ENCODE measurements at regions not wholly inside any gene's neighbourhood (a gene's known extent, or its start where the extent isn't known, plus 50 kb on each side); places are given as distances from the start of the nearest gene placed in this dataset.

GRCh38 chr10:78551184-78552005, 517.4 kb upstream of the ZMIZ1 start:
- peak; percentile 5 for DNase-seq (ENCODE audit: low read depth, low spot score)

GRCh38 chr10:78552261-78552811, 516.4 kb upstream of the ZMIZ1 start:
- in situ Hi-C loops (cut with HindIII; ENCODE audit: low pct_unique_long_range_greater_than_20kb, low sequenced_read_pairs), result no loop called here

More at GRCh38 chr10:78551184-78552005, 517.4 kb upstream of the ZMIZ1 start:
- in situ Hi-C loops (cut with HindIII; ENCODE audit: low pct_unique_long_range_greater_than_20kb, low sequenced_read_pairs), result no loop called here

GRCh38 chr10:78553792-78554191, 515.0 kb upstream of the ZMIZ1 start:
- no peak for DNase-seq (ENCODE audit: low read depth, low spot score)
- in situ Hi-C loops (cut with HindIII; ENCODE audit: low pct_unique_long_range_greater_than_20kb, low sequenced_read_pairs), result no loop called here

More at GRCh38 chr10:78552261-78552811, 516.4 kb upstream of the ZMIZ1 start:
- no peak for DNase-seq (ENCODE audit: low read depth, low spot score)

GRCh38 chr10:78555128-78555527, 513.6 kb upstream of the ZMIZ1 start:
- in situ Hi-C loops (cut with HindIII; ENCODE audit: low pct_unique_long_range_greater_than_20kb, low sequenced_read_pairs), result no loop called here
- DNase-seq (ENCODE audit: low read depth, low spot score), result no peak

- DNase-seq (ENCODE audit: low read depth, low spot score), result no peak
- in situ Hi-C loops (cut with HindIII; ENCODE audit: low pct_unique_long_range_greater_than_20kb, low sequenced_read_pairs), result no loop called here
Measured at GRCh38 chr10:78556705-78557432, 511.9 kb upstream of the ZMIZ1 start.

GRCh38 chr10:78557433-78557925, 511.3 kb upstream of the ZMIZ1 start:
- in situ Hi-C loops (cut with HindIII; ENCODE audit: low pct_unique_long_range_greater_than_20kb, low sequenced_read_pairs), result no loop called here
- DNase-seq (ENCODE audit: low read depth, low spot score), result no peak

GRCh38 chr10:78559661-78560340, 509.0 kb upstream of the ZMIZ1 start:
- in situ Hi-C loops (cut with HindIII; ENCODE audit: low pct_unique_long_range_greater_than_20kb, low sequenced_read_pairs), result no loop called here
- no peak for DNase-seq (ENCODE audit: low read depth, low spot score)

- no peak for DNase-seq (ENCODE audit: low read depth, low spot score)
- in situ Hi-C loops (cut with HindIII; ENCODE audit: low pct_unique_long_range_greater_than_20kb, low sequenced_read_pairs), result no loop called here
Measured at GRCh38 chr10:78560341-78560688, 508.5 kb upstream of the ZMIZ1 start.

GRCh38 chr10:78563314-78563713, 505.5 kb upstream of the ZMIZ1 start:
- in situ Hi-C loops (cut with HindIII; ENCODE audit: low pct_unique_long_range_greater_than_20kb, low sequenced_read_pairs), result no loop called here
- DNase-seq (ENCODE audit: low read depth, low spot score), result no peak

- in situ Hi-C loops (cut with HindIII; ENCODE audit: low pct_unique_long_range_greater_than_20kb, low sequenced_read_pairs), result no loop called here
- no peak for DNase-seq (ENCODE audit: low read depth, low spot score)
Measured at GRCh38 chr10:78565841-78566240, 502.9 kb upstream of the ZMIZ1 start.

- in situ Hi-C loops (cut with HindIII; ENCODE audit: low pct_unique_long_range_greater_than_20kb, low sequenced_read_pairs), result no loop called here
- no peak for DNase-seq (ENCODE audit: low read depth, low spot score)
Measured at GRCh38 chr10:78566284-78567111, 502.3 kb upstream of the ZMIZ1 start.

- in situ Hi-C loops (cut with HindIII; ENCODE audit: low pct_unique_long_range_greater_than_20kb, low sequenced_read_pairs), result no loop called here
- DNase-seq (ENCODE audit: low read depth, low spot score), result no peak
Measured at GRCh38 chr10:78567680-78568455, 500.9 kb upstream of the ZMIZ1 start.

GRCh38 chr10:78568620-78569019, 500.1 kb upstream of the ZMIZ1 start:
- no peak for DNase-seq (ENCODE audit: low read depth, low spot score)
- in situ Hi-C loops (cut with HindIII; ENCODE audit: low pct_unique_long_range_greater_than_20kb, low sequenced_read_pairs), result no loop called here

- no peak for DNase-seq (ENCODE audit: low read depth, low spot score)
- in situ Hi-C loops (cut with HindIII; ENCODE audit: low pct_unique_long_range_greater_than_20kb, low sequenced_read_pairs), result no loop called here
Measured at GRCh38 chr10:78570633-78571235, 498.0 kb upstream of the ZMIZ1 start.

GRCh38 chr10:78571286-78571685, 497.5 kb upstream of the ZMIZ1 start:
- in situ Hi-C loops (cut with HindIII; ENCODE audit: low pct_unique_long_range_greater_than_20kb, low sequenced_read_pairs), result no loop called here
- no peak for DNase-seq (ENCODE audit: low read depth, low spot score)

GRCh38 chr10:78571891-78572290, 496.9 kb upstream of the ZMIZ1 start:
- in situ Hi-C loops (cut with HindIII; ENCODE audit: low pct_unique_long_range_greater_than_20kb, low sequenced_read_pairs), result no loop called here
- no peak for DNase-seq (ENCODE audit: low read depth, low spot score)
